AG09309 (cell line): ENCODE measurements at regions not wholly inside any gene's neighbourhood (a gene's known extent, or its start where the extent isn't known, plus 50 kb on each side); places are given as distances from the start of the nearest gene placed in this dataset.

Experiments used
- DNase-seq: peaks from one replicate; pipeline ENCODE4 v3.0.0-alpha.2; 2010; ENCODE audit warnings: low read depth
- H3K4me3 ChIP-seq: 2 replicates; pipeline ENCODE4 v1.5.1; 2011; ENCODE audit warnings: mild to moderate bottlenecking, low read depth, low read length, moderate library complexity; ENCODE audit not compliant: control insufficient read depth
- CTCF ChIP-seq: IDR thresholded peaks from 2 replicates; pipeline ENCODE4 v1.5.1; 2011; ENCODE audit warnings: mild to moderate bottlenecking, low read depth, low read length, inconsistent platforms; ENCODE audit not compliant: insufficient read depth, control insufficient read depth; ENCODE audit errors: missing control alignments

- TF ChIP-seq CTCF: no peak
- no peak for DNase-seq
- no peak overlapping the region for H3K4me3 ChIP-seq
Observed at GRCh38 chr6:134531611-134532010, 213.7 kb upstream of the SGK1 start.

GRCh38 chr6:134531188-134531551, 213.3 kb upstream of the SGK1 start:
- no peak for TF ChIP-seq CTCF
- no peak for DNase-seq
- no peak overlapping the region for H3K4me3 ChIP-seq

- no peak overlapping the region for H3K4me3 ChIP-seq
- TF ChIP-seq CTCF: no peak
- no peak for DNase-seq
Observed at GRCh38 chr6:134529921-134530320, 212.0 kb upstream of the SGK1 start.

GRCh38 chr6:134529305-134529704, 211.4 kb upstream of the SGK1 start:
- DNase-seq: no peak
- no peak overlapping the region for H3K4me3 ChIP-seq
- no peak for TF ChIP-seq CTCF

- no peak for DNase-seq
- TF ChIP-seq CTCF: no peak
- H3K4me3 ChIP-seq: no peak overlapping the region
Observed at GRCh38 chr6:134527108-134527787, 209.3 kb upstream of the SGK1 start.

GRCh38 chr6:134525190-134525868, 207.4 kb upstream of the SGK1 start:
- no peak for DNase-seq
- no peak overlapping the region for H3K4me3 ChIP-seq
- TF ChIP-seq CTCF: no peak
